ENCODE measurements at regions not wholly inside any gene's neighbourhood (a gene's known extent, or its start where the extent isn't known, plus 50 kb on each side); places are given as distances from the start of the nearest gene placed in this dataset.

GRCh38 chr1:181863736-181864135, 197.8 kb downstream of the ZNF648 start:
- TF ChIP-seq POLR2A (IDR thresholded peaks at IDR 0.05) (no peak), POLR2AphosphoS5 (IDR thresholded peaks at IDR 0.05) (no peak), EP300 (IDR thresholded peaks at IDR 0.05; ENCODE audit: low read depth) (no peak)
- TF ChIP-seq, protein P1, sequence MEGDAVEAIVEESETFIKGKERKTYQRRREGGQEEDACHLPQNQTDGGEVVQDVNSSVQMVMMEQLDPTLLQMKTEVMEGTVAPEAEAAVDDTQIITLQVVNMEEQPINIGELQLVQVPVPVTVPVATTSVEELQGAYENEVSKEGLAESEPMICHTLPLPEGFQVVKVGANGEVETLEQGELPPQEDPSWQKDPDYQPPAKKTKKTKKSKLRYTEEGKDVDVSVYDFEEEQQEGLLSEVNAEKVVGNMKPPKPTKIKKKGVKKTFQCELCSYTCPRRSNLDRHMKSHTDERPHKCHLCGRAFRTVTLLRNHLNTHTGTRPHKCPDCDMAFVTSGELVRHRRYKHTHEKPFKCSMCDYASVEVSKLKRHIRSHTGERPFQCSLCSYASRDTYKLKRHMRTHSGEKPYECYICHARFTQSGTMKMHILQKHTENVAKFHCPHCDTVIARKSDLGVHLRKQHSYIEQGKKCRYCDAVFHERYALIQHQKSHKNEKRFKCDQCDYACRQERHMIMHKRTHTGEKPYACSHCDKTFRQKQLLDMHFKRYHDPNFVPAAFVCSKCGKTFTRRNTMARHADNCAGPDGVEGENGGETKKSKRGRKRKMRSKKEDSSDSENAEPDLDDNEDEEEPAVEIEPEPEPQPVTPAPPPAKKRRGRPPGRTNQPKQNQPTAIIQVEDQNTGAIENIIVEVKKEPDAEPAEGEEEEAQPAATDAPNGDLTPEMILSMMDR (IDR thresholded peaks at IDR 0.05), result no peak

All from transverse colon (tissue), 4 donors.